Putamen (tissue), 1 donor: ENCODE measurements at regions not wholly inside any gene's neighbourhood (a gene's known extent, or its start where the extent isn't known, plus 50 kb on each side); places are given as distances from the start of the nearest gene placed in this dataset.

Experiments used
- DNase-seq: peaks from one replicate; pipeline ENCODE4 v3.0.0-alpha.2; 2016; ENCODE audit warnings: low spot score

DNA sequence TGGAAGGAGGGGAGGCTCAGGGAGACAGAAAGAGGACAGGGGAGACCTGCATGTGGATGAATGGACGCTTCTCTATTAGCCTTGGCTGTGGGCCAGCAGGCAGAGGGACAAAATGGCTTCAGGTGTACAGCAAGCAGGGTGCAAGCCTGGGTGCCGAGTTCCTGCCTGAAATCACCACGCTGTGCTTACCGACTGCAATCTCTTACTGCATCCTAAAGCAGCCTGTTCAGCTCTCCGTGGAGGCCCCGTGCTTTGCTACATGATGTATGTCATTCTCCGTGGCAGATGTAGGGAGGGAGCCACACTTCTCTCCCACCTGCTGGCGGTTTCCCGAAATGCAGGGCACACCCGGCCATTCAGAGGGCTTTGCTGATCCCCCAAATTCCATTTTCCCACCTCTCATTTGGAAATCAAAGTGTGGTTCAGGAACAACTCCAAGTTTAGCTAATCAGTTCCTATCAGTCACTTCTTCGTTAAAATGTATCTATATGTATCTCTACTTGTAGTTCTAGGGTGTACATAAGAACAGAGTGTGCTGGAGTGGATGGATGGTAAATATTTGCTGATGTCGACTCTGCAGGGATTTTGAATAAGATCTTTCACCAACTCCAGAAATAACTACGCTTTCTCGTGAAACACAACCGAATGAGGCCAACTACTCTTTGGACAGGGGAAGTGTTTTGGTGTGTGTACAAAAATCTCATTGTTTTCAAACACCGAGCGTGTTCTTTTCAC, 122.3 kb upstream of the BACE2 start:
- no peak for DNase-seq

DNA sequence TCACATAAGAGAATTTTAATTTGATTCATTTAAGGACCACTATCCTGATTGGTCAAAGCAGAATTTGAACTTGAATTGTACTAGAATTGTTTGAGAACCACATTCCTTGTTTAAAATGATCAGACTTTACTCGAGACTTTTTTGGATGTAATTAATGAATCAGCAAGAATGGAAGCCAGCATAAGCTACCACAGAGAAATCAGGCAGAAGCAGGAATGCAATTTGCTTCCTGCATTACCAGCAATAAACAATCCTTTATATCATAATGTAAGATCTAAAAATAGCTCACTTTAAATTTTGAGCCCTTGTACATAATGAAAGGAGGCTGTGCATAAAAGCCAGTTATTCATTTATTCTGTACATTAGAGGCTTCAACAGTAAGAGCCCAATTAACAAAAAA, 119.8 kb upstream of the BACE2 start:
- no peak for DNase-seq

GRCh38 chr21:41048623-41049022, 119.3 kb upstream of the BACE2 start:
- DNase-seq = no peak

GRCh38 chr21:41052820-41053555, 115.0 kb upstream of the BACE2 start:
- DNase-seq = no peak

- no peak for DNase-seq
These were observed 113.9 kb upstream of the BACE2 start for GRCh38 chr21:41054018-41054578.

- no peak for DNase-seq
These were observed 112.7 kb upstream of the BACE2 start for GRCh38 chr21:41055266-41055665.

- no peak for DNase-seq
These were observed 108.1 kb upstream of the BACE2 start for GRCh38 chr21:41059871-41060270.

DNA sequence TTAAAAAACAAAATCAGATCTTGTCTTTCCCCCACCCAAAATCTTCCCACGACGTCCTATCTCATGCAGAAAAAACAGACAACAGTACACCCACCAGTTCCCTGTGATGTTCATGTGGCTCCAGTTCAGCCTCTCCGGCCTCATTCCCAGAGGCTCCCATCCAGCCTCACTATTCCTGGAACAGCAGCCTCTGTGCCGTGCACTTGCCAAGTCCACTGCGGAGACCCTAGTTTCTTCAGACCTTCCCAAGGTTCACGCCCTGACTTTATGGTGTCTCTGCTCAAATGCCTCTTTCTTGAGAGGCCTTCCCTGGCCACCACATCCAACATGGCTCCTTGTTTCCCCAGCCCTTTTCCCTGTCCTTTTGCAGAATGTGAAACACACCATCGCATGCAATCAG, 106.3 kb upstream of the BACE2 start:
- DNase-seq = no peak

DNA sequence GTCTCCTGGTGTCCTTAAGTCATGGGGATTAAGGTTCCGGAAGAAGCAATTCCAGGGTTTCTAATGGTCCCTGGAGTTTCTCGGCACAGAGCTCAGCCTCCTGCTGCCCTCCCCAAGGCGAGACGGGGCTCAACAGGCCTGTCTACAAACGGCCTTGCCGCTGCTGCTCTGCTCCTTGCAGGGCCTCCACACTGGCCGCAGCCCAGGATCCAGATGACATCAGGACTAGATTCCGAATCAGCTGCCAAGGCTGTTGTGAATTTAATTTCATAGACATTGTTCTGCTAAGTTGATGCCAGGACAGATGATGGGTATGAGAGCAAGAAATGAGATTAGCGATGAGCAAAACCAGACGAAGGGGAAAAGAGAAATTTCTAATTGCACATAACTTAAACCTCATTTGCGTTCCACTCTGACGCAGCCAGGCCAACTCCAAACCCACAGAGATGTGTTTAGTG, 103.6 kb upstream of the BACE2 start:
- no peak for DNase-seq

DNA sequence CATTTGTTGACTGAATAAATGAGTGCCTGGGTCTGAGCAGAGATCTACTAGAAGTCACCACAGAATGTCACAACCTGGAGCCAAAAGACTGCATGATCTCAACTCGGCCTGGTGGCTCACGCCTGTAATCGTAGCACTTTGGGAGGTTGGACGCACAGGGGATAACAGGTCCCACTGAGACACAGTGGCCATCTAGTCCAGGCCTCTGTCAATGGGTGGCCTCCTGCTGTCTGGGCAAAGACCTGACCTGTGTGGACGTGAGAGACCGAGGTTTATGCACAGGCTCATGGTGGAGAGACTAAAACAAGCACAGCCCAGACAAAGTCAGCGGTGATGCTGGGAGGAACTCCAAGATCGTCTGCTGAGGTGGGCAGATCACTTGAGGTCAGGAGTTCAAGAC, 103.0 kb upstream of the BACE2 start:
- DNase-seq = no peak

GRCh38 chr21:41065539-41065938, 102.4 kb upstream of the BACE2 start:
- DNase-seq = no peak

- no peak for DNase-seq
These were observed 101.6 kb upstream of the BACE2 start for GRCh38 chr21:41066086-41066938.

- no peak for DNase-seq
These were observed 100.3 kb upstream of the BACE2 start for GRCh38 chr21:41067709-41068108.

- DNase-seq = peak; percentile 27
These were observed 99.5 kb upstream of the BACE2 start for GRCh38 chr21:41068496-41068895.

GRCh38 chr21:41068967-41069642, 98.9 kb upstream of the BACE2 start:
- peak; percentile 76 for DNase-seq

DNA sequence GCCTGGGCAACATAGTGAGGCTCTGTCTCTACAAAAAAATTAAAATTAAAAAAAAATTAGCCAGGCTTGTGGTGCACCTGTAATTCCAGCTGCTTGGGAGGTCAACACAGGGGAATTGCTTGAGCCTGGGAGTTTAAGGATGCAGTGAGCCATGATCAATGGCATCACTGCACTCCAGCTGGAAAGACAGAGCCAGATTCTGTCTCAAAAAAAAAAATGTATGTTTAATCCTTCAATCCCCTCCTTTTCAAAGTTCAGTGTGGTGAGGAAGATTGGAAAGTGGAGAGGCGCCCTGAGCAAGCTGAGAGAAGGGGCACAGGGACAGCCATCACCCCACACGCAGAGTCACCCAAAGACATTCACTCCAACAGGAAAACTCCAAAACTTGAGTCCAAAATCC, 97.7 kb upstream of the BACE2 start:
- no peak for DNase-seq

DNA sequence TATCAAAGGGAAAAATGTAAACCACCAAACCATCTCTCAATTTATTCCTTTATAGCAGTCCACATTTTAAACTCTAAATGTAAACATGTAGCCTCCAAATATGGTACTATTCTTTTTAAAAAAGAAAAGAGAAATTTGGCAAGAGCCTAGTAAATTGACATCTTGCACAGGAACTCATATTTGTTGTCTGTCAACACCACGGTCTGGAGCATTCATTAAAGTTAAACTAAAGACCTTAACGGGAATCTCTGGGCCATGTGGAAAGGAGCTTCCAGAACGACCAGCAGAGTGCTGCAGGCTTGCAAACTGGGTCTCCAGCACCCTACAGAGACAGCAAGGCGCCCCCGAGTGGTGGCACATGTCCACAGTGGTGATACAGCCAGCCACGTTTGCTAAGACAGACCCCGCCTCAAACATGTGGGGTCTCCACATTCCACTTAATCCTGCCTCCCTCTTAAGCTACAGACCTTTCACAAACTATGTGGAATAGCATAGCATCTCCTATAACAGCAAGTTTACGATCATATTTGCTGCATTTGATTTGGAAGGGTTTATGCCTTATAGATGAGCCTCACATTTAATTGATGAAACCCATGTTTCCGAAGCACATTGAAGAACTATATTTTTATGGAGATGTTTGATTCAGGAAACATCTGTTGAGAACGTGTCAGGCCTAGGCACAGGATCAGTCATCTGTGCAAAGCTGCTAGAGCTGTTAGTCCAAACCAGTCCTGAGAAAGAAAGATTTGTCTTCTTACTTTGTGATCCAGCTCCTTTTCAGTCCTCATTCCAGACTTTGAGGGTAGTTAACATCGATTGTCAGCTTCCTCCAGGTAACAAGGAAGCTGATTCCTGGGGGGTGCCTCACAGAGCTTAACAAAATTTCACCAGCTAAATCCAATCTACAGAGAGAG, 96.4 kb upstream of the BACE2 start:
- DNase-seq = no peak

GRCh38 chr21:41073558-41073957, 94.4 kb upstream of the BACE2 start:
- no peak for DNase-seq

- no peak for DNase-seq
These were observed 93.4 kb upstream of the BACE2 start for GRCh38 chr21:41074396-41075184.

DNA sequence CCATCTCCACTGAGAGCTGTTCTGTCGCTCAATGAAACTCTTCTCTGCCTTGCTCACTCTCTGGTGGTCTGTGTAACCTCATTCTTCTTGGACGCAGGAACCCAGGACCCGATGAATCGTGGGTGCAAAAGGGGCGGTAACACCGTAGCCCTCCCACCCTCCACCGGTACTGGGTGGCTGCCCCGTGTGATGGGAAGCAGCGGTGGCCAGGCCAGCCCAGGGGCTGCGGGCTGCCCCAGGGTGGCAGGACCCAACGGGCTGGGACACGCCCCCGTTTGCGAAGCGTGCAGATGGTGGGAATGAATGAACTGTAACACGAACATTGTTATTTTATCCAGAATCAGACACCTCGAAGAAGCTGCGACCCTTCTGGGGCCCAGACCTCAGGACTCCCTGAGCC, 92.3 kb upstream of the BACE2 start:
- DNase-seq = no peak
